OCI-M2 (cell line): ENCODE measurements at regions not wholly inside any gene's neighbourhood (a gene's known extent, or its start where the extent isn't known, plus 50 kb on each side); places are given as distances from the start of the nearest gene placed in this dataset.
"Not testable (repeated sequence)": the region's sequence is repeated elsewhere in the genome, so short reads cannot be mapped to it uniquely, and the experiment has no call there.

Experiments
- DNase-seq: peaks from one replicate; lab custom pipeline; 2025; ENCODE audit not compliant: unreplicated experiment; lab: John Stamatoyannopoulos, UW

GRCh38 chrX:95953564-95953963 is 731.1 kb upstream of the DIAPH2 start:
- no peak for DNase-seq

- no peak for DNase-seq
These were observed 727.9 kb upstream of the DIAPH2 start for GRCh38 chrX:95956745-95957144.

- not testable (repeated sequence) for DNase-seq
These were observed 711.1 kb upstream of the DIAPH2 start for GRCh38 chrX:95973456-95974095.

GRCh38 chrX:95974096-95974470 is 710.6 kb upstream of the DIAPH2 start:
- DNase-seq, result no peak

- DNase-seq, result no peak
These were observed 709.8 kb upstream of the DIAPH2 start for GRCh38 chrX:95974890-95975289.

GRCh38 chrX:95995583-95995982 is 689.1 kb upstream of the DIAPH2 start:
- DNase-seq, result no peak

GRCh38 chrX:95996294-95996693 is 688.3 kb upstream of the DIAPH2 start:
- no peak for DNase-seq

GRCh38 chrX:96002431-96002830 is 682.2 kb upstream of the DIAPH2 start:
- no peak for DNase-seq

GRCh38 chrX:96004386-96004785 is 680.3 kb upstream of the DIAPH2 start:
- no peak for DNase-seq

- no peak for DNase-seq
These were observed 678.4 kb upstream of the DIAPH2 start for GRCh38 chrX:96006281-96006680.

GRCh38 chrX:96027407-96027806 is 657.2 kb upstream of the DIAPH2 start:
- DNase-seq, result no peak

GRCh38 chrX:96052078-96052477 is 632.6 kb upstream of the DIAPH2 start:
- DNase-seq, result no peak

GRCh38 chrX:96081891-96082290 is 602.8 kb upstream of the DIAPH2 start:
- DNase-seq, result no peak

- no peak for DNase-seq
These were observed 590.0 kb upstream of the DIAPH2 start for GRCh38 chrX:96094616-96095015.

GRCh38 chrX:96098471-96098870 is 586.2 kb upstream of the DIAPH2 start:
- no peak for DNase-seq

- DNase-seq, result no peak
These were observed 581.6 kb upstream of the DIAPH2 start for GRCh38 chrX:96102997-96103396.

- no peak for DNase-seq
These were observed 572.0 kb upstream of the DIAPH2 start for GRCh38 chrX:96112689-96113088.

- no peak for DNase-seq
These were observed 558.5 kb upstream of the DIAPH2 start for GRCh38 chrX:96126182-96126581.

GRCh38 chrX:96128058-96128457 is 556.6 kb upstream of the DIAPH2 start:
- not testable (repeated sequence) for DNase-seq

GRCh38 chrX:96140796-96141195 is 543.8 kb upstream of the DIAPH2 start:
- no peak for DNase-seq

GRCh38 chrX:96147681-96148080 is 537.0 kb upstream of the DIAPH2 start:
- no peak for DNase-seq

- DNase-seq, result no peak
These were observed 514.0 kb upstream of the DIAPH2 start for GRCh38 chrX:96170626-96171025.

GRCh38 chrX:96176921-96177320 is 507.7 kb upstream of the DIAPH2 start:
- DNase-seq, result no peak
